ENCODE measurements at regions not wholly inside any gene's neighbourhood (a gene's known extent, or its start where the extent isn't known, plus 50 kb on each side); places are given as distances from the start of the nearest gene placed in this dataset.

GRCh38 chr6:104621396-104621795 is 238.3 kb downstream of the HACE1 start:
- Mint-ChIP-seq H3K27me3 (peaks cover 2% of the 10 kb centered on the region), H3K27ac (no peak overlapping the region), H3K9me3 (no peaks in the 10 kb centered on the region), H3K4me3 (no peak overlapping the region), H3K36me3 (ENCODE audit: low read depth) (no peaks in the 10 kb centered on the region), H3K4me1 (ENCODE audit: low read depth) (peaks cover 6% of the 10 kb centered on the region)
- DNase-seq, result no peak
- CTCF ChIA-PET, result no interaction called here
- no peak for TF ChIP-seq CTCF (IDR thresholded peaks at IDR 0.05)
- intact Hi-C loops (cut with micrococcal nuclease), result no loop called here
- POLR2A ChIA-PET, result no interaction called here
- no peak for ATAC-seq

- CTCF ChIA-PET, result no interaction called here
- ATAC-seq (no peak), DNase-seq (no peak)
- intact Hi-C loops (cut with micrococcal nuclease), result no loop called here
- peaks cover 2% of the 10 kb centered on the region for H3K4me1 Mint-ChIP-seq (ENCODE audit: low read depth)
- peaks cover 4% of the 10 kb centered on the region for H3K27me3 Mint-ChIP-seq
- TF ChIP-seq CTCF (IDR thresholded peaks at IDR 0.05), result no peak
- H3K27ac Mint-ChIP-seq, result no peak overlapping the region
- H3K4me3 Mint-ChIP-seq, result no peak overlapping the region
- POLR2A ChIA-PET, result no interaction called here
- no peaks in the 10 kb centered on the region for H3K36me3 Mint-ChIP-seq (ENCODE audit: low read depth)
- no peaks in the 10 kb centered on the region for H3K9me3 Mint-ChIP-seq
Measured at GRCh38 chr6:104617591-104617990, 242.1 kb downstream of the HACE1 start.

GRCh38 chr6:104614394-104614793 is 245.3 kb downstream of the HACE1 start:
- no peak for TF ChIP-seq CTCF (IDR thresholded peaks at IDR 0.05)
- Mint-ChIP-seq H3K9me3 (no peaks in the 10 kb centered on the region), H3K27ac (no peak overlapping the region), H3K4me3 (no peak overlapping the region), H3K36me3 (ENCODE audit: low read depth) (no peaks in the 10 kb centered on the region), H3K4me1 (ENCODE audit: low read depth) (peaks cover 2% of the 10 kb centered on the region), H3K27me3 (peaks cover 8% of the 10 kb centered on the region)
- no peak for ATAC-seq
- intact Hi-C loops (cut with micrococcal nuclease), result no loop called here
- CTCF ChIA-PET, result interaction anchor here (1.1 to 1.8 kb wide), 2 partner anchors 11 to 16 kb away, joined by 3 to 4 read pairs; no protein-coding TSS in a partner anchor
- POLR2A ChIA-PET, result interaction anchor here (1.5 kb wide), 1 partner anchor 78 kb away, joined by 4 read pairs; no protein-coding TSS in a partner anchor
- no peak for DNase-seq

GRCh38 chr6:104613416-104614001 is 246.2 kb downstream of the HACE1 start:
- H3K4me3 Mint-ChIP-seq, result no peak overlapping the region
- POLR2A ChIA-PET, result interaction anchor here (1.5 kb wide), 1 partner anchor 79 kb away, joined by 4 read pairs; no protein-coding TSS in a partner anchor
- ATAC-seq, result no peak

More at GRCh38 chr6:104613416-104614001, 246.2 kb downstream of the HACE1 start:
- no peak for TF ChIP-seq CTCF (IDR thresholded peaks at IDR 0.05)
- H3K36me3 Mint-ChIP-seq (ENCODE audit: low read depth), result no peaks in the 10 kb centered on the region
- peaks cover 11% of the 10 kb centered on the region for H3K27me3 Mint-ChIP-seq
- CTCF ChIA-PET, result interaction anchor here (1.1 to 1.8 kb wide), 2 partner anchors 10 to 16 kb away, joined by 3 to 4 read pairs; no protein-coding TSS in a partner anchor
- H3K27ac Mint-ChIP-seq, result no peak overlapping the region
- H3K9me3 Mint-ChIP-seq, result no peaks in the 10 kb centered on the region
- intact Hi-C loops (cut with micrococcal nuclease), result no loop called here
- DNase-seq, result no peak
- H3K4me1 Mint-ChIP-seq (ENCODE audit: low read depth), result peaks cover 2% of the 10 kb centered on the region

Data from activated CD8-positive, alpha-beta T cell treated with anti-CD3 and anti-CD28 coated beads for 36 hours (primary cell).